Spleen (tissue), 11 donors: ENCODE measurements at regions not wholly inside any gene's neighbourhood (a gene's known extent, or its start where the extent isn't known, plus 50 kb on each side); places are given as distances from the start of the nearest gene placed in this dataset.

Experiments
- DNase-seq: peaks from one replicate; pipeline ENCODE4 v3.0.0-alpha.2; 2020
- H3K27ac ChIP-seq, 8 donors: fragments of 200-600 bp; sonication (generic) in 7 of 8; 1 replicate in 4 of 8; 2 replicates in 4 of 8; pipeline versions ENCODE4 v1.5.0 to v1.8.0; 2016 to 2021; ENCODE audit warnings: inconsistent platforms in 4 of 8, mild to moderate bottlenecking in 4 of 8, moderate library complexity in 1 of 8
- H3K27me3 ChIP-seq, 7 donors: fragments of 200-600 bp; sonication (generic) in 6 of 7; replicated peaks in 1 of 7; 1 replicate in 4 of 7; 2 replicates in 3 of 7; pipeline versions ENCODE4 v1.5.0 to v1.8.0; 2016 to 2021; ENCODE audit warnings: inconsistent platforms in 3 of 7, mild to moderate bottlenecking in 1 of 7
- H3K36me3 ChIP-seq, 6 donors: fragments of 200-600 bp; sonication (generic) in 5 of 6; 1 replicate in 4 of 6; 2 replicates in 2 of 6; pipeline versions ENCODE4 v1.5.0 to v1.8.0; 2016 to 2021; ENCODE audit warnings: inconsistent platforms in 2 of 6
- H3K4me1 ChIP-seq, 6 donors: fragments of 200-600 bp; sonication (generic) in 5 of 6; 1 replicate in 3 of 6; 2 replicates in 3 of 6; pipeline versions ENCODE4 v1.5.0 to v1.8.0; 2016 to 2021; ENCODE audit warnings: inconsistent platforms in 3 of 6
- H3K4me3 ChIP-seq, 8 donors: fragments of 200-600 bp; sonication (generic) in 7 of 8; 1 replicate in 4 of 8; 2 replicates in 4 of 8; pipeline versions ENCODE4 v1.5.0 to v1.8.0; 2016 to 2021; ENCODE audit warnings: inconsistent platforms in 4 of 8, mild to moderate bottlenecking in 4 of 8, moderate library complexity in 2 of 8
- H3K9me3 ChIP-seq, 8 donors: fragments of 200-600 bp; sonication (generic) in 7 of 8; 1 replicate in 4 of 8; 2 replicates in 4 of 8; pipeline versions ENCODE4 v1.5.0 to v1.8.0; 2016 to 2021; ENCODE audit warnings: inconsistent platforms in 4 of 8
- POLR2A ChIP-seq, 3 donors: fragments of 450-650 bp; IDR thresholded peaks; one replicate each; pipeline ENCODE4 v1.5.1; 2017; ENCODE audit warnings: antibody characterized with exemption in 3 of 3, mild to moderate bottlenecking in 1 of 3
- POLR2AphosphoS5 ChIP-seq, 3 donors: sonication (generic); formaldehyde crosslinking; IDR thresholded peaks; one replicate each; pipeline ENCODE4 v1.5.1; 2017; ENCODE audit warnings: antibody characterized with exemption in 3 of 3
- WGBS, 5 donors: extraction: QIAGEN DNeasy Blood & Tissue Kit in 3 of 5; methylation state at CpG; one replicate each; pipeline versions ENCODE4 v1.1.5 to v1.1.7; 2013 to 2018; 5-methylcytosine and 5-hydroxymethylcytosine counted together
- intact Hi-C: fragments of 100-400 bp; cut with DNase I; formaldehyde crosslinking; loops from one replicate; pipeline ENCODE4 v1.15.0; 2023; ENCODE audit warnings: low total_unique reads
- TF ChIP-seq, protein P1 (sequence below), 11 experiments: fragments of 200-600 bp in 7 of 11; fragments of 450-650 bp in 4 of 11; sonication (generic) in 4 of 11; IDR thresholded peaks in 8 of 11; conservative IDR thresholded peaks in 3 of 11; 1 replicate in 7 of 11; 2 replicates in 4 of 11; pipeline versions ENCODE4 v1.4.0 to v1.8.0; 2016 to 2021; ENCODE audit warnings: antibody characterized with exemption in 11 of 11, inconsistent platforms in 4 of 11, mild to moderate bottlenecking in 1 of 11
- donor health status: healthy with polysubstance abuse.
- donor health status: DM: no; HTN: no; CAD: no; lungs with moderate emphysema.
- donor health status: DM: no; HTN: no; CAD: no.
- donor health status: Bipolar disorder and iron deficiency.
- donor health status: healthy.
- donor health status: DM: no; HTN: no; CAD: no.
- donor health status: DM: yes; HTN: yes; CAD: no.

DNA sequence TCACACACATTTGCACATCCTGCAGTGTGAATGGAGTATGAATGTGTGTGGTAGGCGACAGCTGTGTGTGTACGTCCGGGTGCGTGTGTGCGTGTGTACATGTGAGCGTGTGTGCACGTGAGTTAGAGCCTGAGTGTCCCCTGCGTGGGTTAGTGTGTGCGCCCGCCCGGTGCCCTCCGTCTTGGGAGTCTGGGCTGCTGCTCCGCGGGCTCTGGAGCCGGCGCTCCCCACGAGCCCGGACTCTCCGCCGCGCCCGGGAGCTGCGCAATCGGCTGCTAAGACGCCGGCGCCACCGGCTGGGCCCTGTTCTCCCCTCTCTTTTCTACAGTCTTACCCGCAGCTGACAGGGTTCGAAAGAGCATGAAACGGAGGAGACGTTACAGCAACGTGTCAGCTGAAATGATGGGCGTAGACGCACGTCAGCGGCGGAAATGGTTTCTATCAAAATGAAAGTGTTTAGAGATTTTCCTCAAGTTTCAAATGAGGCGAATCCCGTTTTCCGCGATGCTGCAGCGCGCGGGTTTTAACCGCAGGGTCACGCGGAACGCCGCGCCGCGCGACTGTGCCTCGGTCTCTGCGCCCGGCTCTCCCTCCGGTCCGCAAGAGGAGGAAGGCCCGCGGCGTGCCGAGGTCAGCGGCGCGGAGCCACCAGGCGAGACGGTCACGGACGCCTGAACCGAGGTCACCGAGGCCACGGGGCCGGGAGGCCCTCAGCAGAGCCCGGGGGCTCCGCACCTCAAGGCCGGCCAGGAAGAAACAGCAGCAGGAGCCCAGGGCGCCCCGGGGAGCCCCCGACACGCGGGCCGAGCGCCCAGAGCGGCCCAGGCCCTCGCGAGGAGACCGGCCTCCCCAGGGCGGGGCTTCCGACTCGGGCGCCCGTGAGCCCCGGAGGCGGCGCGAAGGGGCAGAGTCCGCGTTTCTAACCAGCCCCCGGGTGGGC lies 95.3 kb upstream of the BHLHE23 start:
- Histone ChIP-seq H3K9me3 (peaks cover 0 to 18% (median 4%) of the 10 kb centered on the region in 8 donors), H3K36me3 (no peaks in the 10 kb centered on the region), H3K27me3 (peaks cover 0 to 92% (median 11%) of the 10 kb centered on the region in 7 donors), H3K27ac (peak overlapping the region; percentile 69 to 89 (median 82)), H3K4me3 (peak overlapping the region; percentile 63 to 83 (median 70)), H3K4me1 (peaks cover 0 to 15% (median 2%) of the 10 kb centered on the region in 6 donors)
- TF ChIP-seq, protein P1, sequence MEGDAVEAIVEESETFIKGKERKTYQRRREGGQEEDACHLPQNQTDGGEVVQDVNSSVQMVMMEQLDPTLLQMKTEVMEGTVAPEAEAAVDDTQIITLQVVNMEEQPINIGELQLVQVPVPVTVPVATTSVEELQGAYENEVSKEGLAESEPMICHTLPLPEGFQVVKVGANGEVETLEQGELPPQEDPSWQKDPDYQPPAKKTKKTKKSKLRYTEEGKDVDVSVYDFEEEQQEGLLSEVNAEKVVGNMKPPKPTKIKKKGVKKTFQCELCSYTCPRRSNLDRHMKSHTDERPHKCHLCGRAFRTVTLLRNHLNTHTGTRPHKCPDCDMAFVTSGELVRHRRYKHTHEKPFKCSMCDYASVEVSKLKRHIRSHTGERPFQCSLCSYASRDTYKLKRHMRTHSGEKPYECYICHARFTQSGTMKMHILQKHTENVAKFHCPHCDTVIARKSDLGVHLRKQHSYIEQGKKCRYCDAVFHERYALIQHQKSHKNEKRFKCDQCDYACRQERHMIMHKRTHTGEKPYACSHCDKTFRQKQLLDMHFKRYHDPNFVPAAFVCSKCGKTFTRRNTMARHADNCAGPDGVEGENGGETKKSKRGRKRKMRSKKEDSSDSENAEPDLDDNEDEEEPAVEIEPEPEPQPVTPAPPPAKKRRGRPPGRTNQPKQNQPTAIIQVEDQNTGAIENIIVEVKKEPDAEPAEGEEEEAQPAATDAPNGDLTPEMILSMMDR (IDR thresholded peaks at IDR 0.05 in 8 of 11, conservative IDR thresholded peaks at IDR 0.05 in 3 of 11): no peak
- TF ChIP-seq POLR2AphosphoS5 (IDR thresholded peaks at IDR 0.05): peak in 2 of 3 donors; percentile 5 to 51
- 1 to 2% (median 1%) methylated on average over 59 to 100 of the region's 100 CpGs for WGBS, 5 donors
- DNase-seq: peak; percentile 85
- intact Hi-C loops: no loop called here

GRCh38 chr20:63100926-63101699 lies 94.3 kb upstream of the BHLHE23 start:
- 63 to 75% (median 73%) methylated on average over 11 to 15 of the region's 15 CpGs for WGBS, 5 donors
- TF ChIP-seq POLR2AphosphoS5 (IDR thresholded peaks at IDR 0.05) (no peak), POLR2A (IDR thresholded peaks at IDR 0.05) (no peak)
- TF ChIP-seq, protein P1 (IDR thresholded peaks at IDR 0.05 in 8 of 11, conservative IDR thresholded peaks at IDR 0.05 in 3 of 11): no peak
- Histone ChIP-seq H3K4me3 (peak overlapping the region in 1 of 8 donors; percentile 80), H3K36me3 (no peaks in the 10 kb centered on the region), H3K4me1 (peaks cover 0 to 15% (median 2%) of the 10 kb centered on the region in 6 donors), H3K27ac (no peak overlapping the region), H3K27me3 (peaks cover 0 to 92% (median 18%) of the 10 kb centered on the region in 7 donors), H3K9me3 (peaks cover 0 to 9% (median 3%) of the 10 kb centered on the region in 8 donors)
- intact Hi-C loops: no loop called here
- peak; percentile 52 for DNase-seq

- H3K27ac ChIP-seq: no peak overlapping the region
- WGBS, 5 donors: 37 to 56% (median 47%) methylated on average over 12 to 14 of the region's 14 CpGs
- TF ChIP-seq, protein P1 (IDR thresholded peaks at IDR 0.05 in 8 of 11, conservative IDR thresholded peaks at IDR 0.05 in 3 of 11): no peak
- TF ChIP-seq POLR2A (IDR thresholded peaks at IDR 0.05) (no peak), POLR2AphosphoS5 (IDR thresholded peaks at IDR 0.05) (no peak)
- H3K9me3 ChIP-seq: peaks cover 0 to 9% (median 2%) of the 10 kb centered on the region in 8 donors
- no peaks in the 10 kb centered on the region for H3K36me3 ChIP-seq
- H3K4me1 ChIP-seq: peaks cover 0 to 15% (median 2%) of the 10 kb centered on the region in 6 donors
- intact Hi-C loops: no loop called here
- DNase-seq: peak; percentile 42
- no peak overlapping the region for H3K4me3 ChIP-seq
- H3K27me3 ChIP-seq: peaks cover 0 to 93% (median 18%) of the 10 kb centered on the region in 7 donors
Observed at GRCh38 chr20:63100174-63100925, 93.6 kb upstream of the BHLHE23 start.
